ENCODE measurements at regions not wholly inside any gene's neighbourhood (a gene's known extent, or its start where the extent isn't known, plus 50 kb on each side); places are given as distances from the start of the nearest gene placed in this dataset.

- TF ChIP-seq CTCF (IDR thresholded peaks at IDR 0.05; ENCODE audit: low read depth, low read length) (no peak), POLR2A (IDR thresholded peaks at IDR 0.05; ENCODE audit: extremely low read depth, insufficient read length) (no peak), MYC (IDR thresholded peaks at IDR 0.05; ENCODE audit: low read depth, low read length) (no peak), MAX (IDR thresholded peaks at IDR 0.05; ENCODE audit: low read depth, low read length) (no peak)
These were observed 597.8 kb upstream of the ALCAM start for GRCh38 chr3:104768886-104769285.

Data from NB4 (cell line).